HS-5 (cell line): ENCODE measurements at regions not wholly inside any gene's neighbourhood (a gene's known extent, or its start where the extent isn't known, plus 50 kb on each side); places are given as distances from the start of the nearest gene placed in this dataset.

Experiments used
- DNase-seq: peaks from one replicate; pipeline ENCODE4 v3.0.0-alpha.2; 2012; ENCODE audit warnings: low read depth

- DNase-seq = no peak
These were observed 92.2 kb downstream of the TEX51 start for GRCh38 chr2:126990605-126991532.

DNA sequence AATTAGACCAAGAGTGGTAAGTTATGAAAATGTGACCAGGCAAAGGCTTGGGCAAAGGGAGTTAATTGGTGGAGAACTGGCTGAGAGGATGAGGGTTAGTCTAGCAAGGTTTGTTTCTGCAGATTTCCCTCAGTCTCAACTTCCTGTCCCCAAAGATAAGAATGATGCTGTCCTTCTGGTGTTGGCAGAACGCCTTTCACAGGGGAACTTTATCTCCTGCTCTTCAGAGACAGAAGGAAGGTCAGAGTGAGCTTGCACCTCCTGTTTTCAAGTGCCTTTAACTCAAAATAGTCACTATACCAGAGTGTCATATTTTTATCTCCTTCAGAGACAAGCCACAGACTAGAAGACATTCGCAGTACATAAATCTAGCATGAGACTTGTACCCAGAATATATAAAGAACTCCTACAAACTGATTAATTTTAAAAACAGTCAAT lies 95.7 kb downstream of the TEX51 start:
- DNase-seq = no peak

- DNase-seq = no peak
These were observed 97.1 kb downstream of the TEX51 start for GRCh38 chr2:126995621-126996377.

- no peak for DNase-seq
These were observed 97.6 kb downstream of the TEX51 start for GRCh38 chr2:126996378-126996699.
